ENCODE measurements at regions not wholly inside any gene's neighbourhood (a gene's known extent, or its start where the extent isn't known, plus 50 kb on each side); places are given as distances from the start of the nearest gene placed in this dataset.
"Not testable (repeated sequence)": the region's sequence is repeated elsewhere in the genome, so short reads cannot be mapped to it uniquely, and the experiment has no call there.

- intact Hi-C loops (cut with DNase I), result no loop called here
These were observed 220.4 kb upstream of the TFPI start for GRCh38 chr2:187774551-187775071.

DNA sequence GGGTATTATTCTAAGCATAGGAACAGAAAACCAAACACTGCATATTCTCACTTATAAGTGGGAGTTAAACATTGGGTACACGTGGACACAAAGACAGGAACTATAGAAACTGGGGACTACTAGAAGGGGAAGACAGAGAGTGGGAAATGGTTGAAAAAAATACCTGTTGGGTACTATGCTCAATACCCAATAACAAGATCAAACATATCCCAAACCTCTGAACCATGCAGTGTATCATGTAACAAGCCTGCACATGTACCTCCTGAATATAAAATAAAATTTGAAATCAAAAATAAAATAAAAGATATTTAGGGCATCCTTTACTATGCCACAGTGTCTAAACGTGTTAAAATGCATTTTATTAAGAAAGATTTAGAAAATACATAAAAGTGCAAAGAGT lies 221.0 kb upstream of the TFPI start:
- H3K36me3 ChIP-seq, result no peaks in the 10 kb centered on the region
- no peak overlapping the region for H3K4me3 ChIP-seq
- intact Hi-C loops (cut with DNase I), result no loop called here
- TF ChIP-seq CTCF (IDR thresholded peaks at IDR 0.05), result no peak
- no peaks in the 10 kb centered on the region for H3K9me3 ChIP-seq
- no peak overlapping the region for H3K27ac ChIP-seq
- H3K4me1 ChIP-seq, result no peaks in the 10 kb centered on the region
- DNase-seq (no peak), ATAC-seq (no peak)
- H3K27me3 ChIP-seq, result no peaks in the 10 kb centered on the region

More at GRCh38 chr2:187774551-187775071, 220.4 kb upstream of the TFPI start:
- no peak for TF ChIP-seq CTCF (IDR thresholded peaks at IDR 0.05)
- Histone ChIP-seq H3K4me3 (no peak overlapping the region), H3K27ac (no peak overlapping the region), H3K27me3 (no peaks in the 10 kb centered on the region), H3K36me3 (no peaks in the 10 kb centered on the region), H3K4me1 (no peaks in the 10 kb centered on the region), H3K9me3 (no peaks in the 10 kb centered on the region)
- DNase-seq (no peak), ATAC-seq (no peak)

GRCh38 chr2:187775651-187776050 lies 221.4 kb upstream of the TFPI start:
- no peaks in the 10 kb centered on the region for H3K9me3 ChIP-seq
- no peak for DNase-seq
- H3K4me3 ChIP-seq, result no peak overlapping the region
- no peak overlapping the region for H3K27ac ChIP-seq
- no peaks in the 10 kb centered on the region for H3K27me3 ChIP-seq
- intact Hi-C loops (cut with DNase I), result no loop called here
- TF ChIP-seq CTCF (IDR thresholded peaks at IDR 0.05), result no peak
- no peaks in the 10 kb centered on the region for H3K36me3 ChIP-seq
- ATAC-seq, result no peak
- no peaks in the 10 kb centered on the region for H3K4me1 ChIP-seq

DNA sequence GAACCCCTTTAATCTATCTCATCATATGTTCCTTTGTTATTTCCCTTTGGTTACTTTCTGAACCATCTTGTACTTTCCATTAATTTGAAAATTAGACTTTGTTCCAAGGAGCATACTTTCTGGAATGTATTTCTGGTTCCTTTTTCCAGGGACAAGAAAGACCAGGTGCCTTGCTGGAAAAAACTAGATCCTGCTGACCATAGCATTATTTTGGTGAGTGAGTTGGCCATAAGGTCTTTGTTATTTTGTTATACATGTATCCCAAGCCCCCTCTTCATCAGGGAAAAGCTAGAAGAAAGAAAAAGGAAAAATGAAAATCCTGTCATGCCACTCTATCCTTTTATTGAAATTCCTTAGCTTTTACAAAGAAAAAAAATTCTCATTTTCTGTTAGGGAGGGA lies 228.1 kb upstream of the TFPI start:
- Histone ChIP-seq H3K27me3 (no peaks in the 10 kb centered on the region), H3K4me1 (no peaks in the 10 kb centered on the region), H3K27ac (no peak overlapping the region), H3K36me3 (no peaks in the 10 kb centered on the region), H3K9me3 (no peaks in the 10 kb centered on the region), H3K4me3 (no peak overlapping the region)
- DNase-seq (no peak), ATAC-seq (no peak)
- no peak for TF ChIP-seq CTCF (IDR thresholded peaks at IDR 0.05)
- intact Hi-C loops (cut with DNase I), result no loop called here

DNA sequence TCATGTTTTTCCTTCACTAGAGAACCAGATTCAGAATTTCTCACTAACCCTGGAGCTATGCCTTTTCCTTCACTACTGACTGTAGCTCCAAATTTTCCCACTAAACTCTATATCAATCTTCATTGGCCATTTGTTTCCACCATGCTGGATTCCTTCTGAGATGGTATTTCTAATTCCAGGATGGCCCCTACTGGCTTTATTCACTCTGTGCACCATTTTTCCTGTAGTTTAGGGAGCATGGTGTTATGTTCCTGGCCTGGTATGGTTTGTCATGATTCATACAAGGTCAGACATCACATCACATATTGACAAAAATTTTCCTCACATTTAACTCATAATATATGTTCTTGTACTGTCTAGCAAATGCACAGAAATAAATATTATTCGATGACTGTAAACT lies 229.2 kb upstream of the TFPI start:
- ATAC-seq, result no peak

DNA sequence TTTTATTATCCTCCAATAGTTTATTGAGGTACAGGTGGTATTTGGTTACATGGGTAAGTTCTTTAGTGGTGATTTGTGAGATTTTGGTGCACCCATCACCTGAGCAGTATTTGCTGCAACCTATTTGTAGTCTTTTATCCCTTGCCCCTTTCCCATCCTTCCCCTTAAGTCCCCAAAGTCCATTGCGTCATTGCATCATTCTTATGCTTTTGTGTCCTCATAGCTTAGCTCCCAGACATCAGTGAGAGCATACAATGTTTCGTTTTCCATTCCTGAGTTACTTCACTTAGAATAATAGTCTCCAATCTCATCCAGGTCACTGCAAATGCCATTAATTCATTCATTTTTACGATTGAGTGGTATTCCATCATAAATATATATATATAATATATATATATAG lies 229.9 kb upstream of the TFPI start:
- H3K36me3 ChIP-seq; DNase-seq; H3K27ac ChIP-seq; H3K4me3 ChIP-seq; intact Hi-C loops (cut with DNase I); H3K4me1 ChIP-seq; ATAC-seq; H3K27me3 ChIP-seq; H3K9me3 ChIP-seq: not testable (repeated sequence)

More for the DNA sequence above, 229.2 kb upstream of the TFPI start:
- TF ChIP-seq CTCF (IDR thresholded peaks at IDR 0.05), result no peak
- Histone ChIP-seq H3K27ac (no peak overlapping the region), H3K27me3 (no peaks in the 10 kb centered on the region), H3K36me3 (no peaks in the 10 kb centered on the region), H3K4me1 (no peaks in the 10 kb centered on the region), H3K4me3 (no peak overlapping the region), H3K9me3 (no peaks in the 10 kb centered on the region)
- intact Hi-C loops (cut with DNase I), result no loop called here
- no peak for DNase-seq
